Right ventricle myocardium inferior (tissue), 1 donor: ENCODE measurements at regions not wholly inside any gene's neighbourhood (a gene's known extent, or its start where the extent isn't known, plus 50 kb on each side); places are given as distances from the start of the nearest gene placed in this dataset.
"Not testable (repeated sequence)": the region's sequence is repeated elsewhere in the genome, so short reads cannot be mapped to it uniquely, and the experiment has no call there.

Experiments used
- ATAC-seq: fragments of 200-7000 bp; cut with Tn5 transposase; one replicate; pipeline ENCODE4 v1.9.1; 2020; ENCODE audit warnings: mild to moderate bottlenecking, moderate library complexity
- DNase-seq: peaks from one replicate; pipeline ENCODE4 v3.0.0; 2021; ENCODE audit errors: missing footprints
- intact Hi-C: fragments of 100-400 bp; cut with DNase I; formaldehyde crosslinking; loops from one replicate; pipeline ENCODE4 v1.11.0; 2022
- donor health status: DM: no; HTN: yes; CAD: no; lungs with severe emphysema.

- DNase-seq (no peak), ATAC-seq (no peak)
- intact Hi-C loops = no loop called here
These were observed 159.7 kb downstream of the MYCN start for GRCh38 chr2:16100006-16100405.

GRCh38 chr2:16099326-16099725, 159.0 kb downstream of the MYCN start:
- DNase-seq = no peak
- intact Hi-C loops = no loop called here
- ATAC-seq = no peak

GRCh38 chr2:16096962-16097361, 156.6 kb downstream of the MYCN start:
- intact Hi-C loops = no loop called here
- DNase-seq (no peak), ATAC-seq (no peak)

DNA sequence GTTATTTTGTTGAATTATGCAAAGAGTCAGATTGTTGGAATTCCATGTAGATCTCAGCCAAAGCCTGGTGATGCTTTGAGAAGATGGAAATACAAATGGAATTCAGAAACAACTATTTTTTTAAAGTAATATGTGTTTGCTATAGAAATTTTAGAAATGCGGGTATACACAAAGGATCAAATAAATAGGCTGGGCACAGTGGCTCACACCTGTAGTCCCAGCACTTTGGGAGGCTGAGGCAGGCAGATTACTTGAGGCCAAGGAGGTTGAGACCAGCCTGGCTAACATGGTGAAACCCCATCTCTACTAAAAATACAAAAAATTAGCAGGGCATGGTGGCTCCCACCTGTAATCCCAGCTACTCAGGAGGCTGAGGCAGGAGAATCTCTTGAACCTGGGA, 155.1 kb downstream of the MYCN start:
- DNase-seq, ATAC-seq, intact Hi-C loops: not testable (repeated sequence)

- no peak for ATAC-seq
- intact Hi-C loops = no loop called here
- DNase-seq = no peak
These were observed 154.5 kb downstream of the MYCN start for GRCh38 chr2:16094811-16095210.

GRCh38 chr2:16093639-16094529, 153.5 kb downstream of the MYCN start:
- DNase-seq = no peak
- intact Hi-C loops = no loop called here
- peak; percentile 50 for ATAC-seq

GRCh38 chr2:16092861-16093638, 152.7 kb downstream of the MYCN start:
- DNase-seq (no peak), ATAC-seq (no peak)
- intact Hi-C loops = no loop called here

GRCh38 chr2:16091576-16092282, 151.4 kb downstream of the MYCN start:
- DNase-seq = no peak
- intact Hi-C loops = no loop called here
- ATAC-seq = no peak

- ATAC-seq (no peak), DNase-seq (peak; percentile 71)
- intact Hi-C loops = no loop called here
These were observed 150.6 kb downstream of the MYCN start for GRCh38 chr2:16090650-16091575.

GRCh38 chr2:16089491-16089890, 149.1 kb downstream of the MYCN start:
- intact Hi-C loops, DNase-seq, ATAC-seq: not testable (repeated sequence)

DNA sequence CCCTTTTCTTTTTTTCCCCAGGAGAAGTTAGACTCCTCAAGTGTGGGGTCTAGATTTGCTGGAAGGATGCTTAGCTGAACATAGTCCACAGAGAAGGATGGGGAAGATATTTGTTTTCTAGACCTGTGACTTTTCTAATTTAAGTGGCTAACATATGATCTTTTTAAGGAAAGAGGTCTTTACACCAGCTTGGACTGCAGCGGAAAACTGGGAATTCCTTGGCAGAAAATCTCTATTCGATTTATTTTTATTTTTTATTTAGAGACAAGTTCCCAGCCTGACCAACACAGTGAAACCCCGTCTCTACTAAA, 148.4 kb downstream of the MYCN start:
- ATAC-seq = no peak
- no peak for DNase-seq
- intact Hi-C loops = no loop called here

DNA sequence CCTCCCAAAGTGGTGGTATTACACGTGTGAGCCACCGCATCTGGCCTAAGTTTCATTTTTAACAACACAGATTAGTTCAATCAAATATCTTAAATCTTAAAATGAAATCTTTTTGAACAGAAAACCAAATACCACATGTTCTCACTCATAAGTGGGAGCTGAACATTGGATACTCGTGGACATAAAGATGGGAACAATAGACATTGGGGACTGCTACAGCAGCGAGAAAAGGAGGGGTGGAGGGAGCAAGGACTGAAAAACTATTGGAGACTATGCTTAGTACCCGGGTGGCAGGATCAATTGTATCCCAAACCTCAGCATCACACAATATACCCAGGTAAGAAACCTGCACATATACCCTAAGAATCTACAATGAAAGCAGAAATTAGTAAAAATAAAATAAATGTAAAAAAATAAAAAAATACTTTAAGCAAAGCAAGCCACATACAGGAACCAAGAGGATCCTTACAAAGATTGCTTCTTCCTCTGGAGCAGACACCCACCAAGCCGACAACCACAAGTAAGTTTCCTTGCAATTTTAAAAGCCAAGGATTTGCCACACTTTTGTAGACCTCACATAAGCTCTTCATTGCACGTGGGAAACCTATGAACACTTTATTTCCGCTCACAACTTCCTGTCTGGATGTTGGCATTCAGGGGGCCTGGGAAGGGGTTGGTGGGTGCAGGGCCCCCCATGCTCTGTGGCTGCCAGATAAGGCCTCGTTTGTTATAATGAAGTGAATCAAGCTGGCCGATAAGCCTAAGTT, 147.9 kb downstream of the MYCN start:
- DNase-seq (no peak), ATAC-seq (no peak)
- intact Hi-C loops = no loop called here

DNA sequence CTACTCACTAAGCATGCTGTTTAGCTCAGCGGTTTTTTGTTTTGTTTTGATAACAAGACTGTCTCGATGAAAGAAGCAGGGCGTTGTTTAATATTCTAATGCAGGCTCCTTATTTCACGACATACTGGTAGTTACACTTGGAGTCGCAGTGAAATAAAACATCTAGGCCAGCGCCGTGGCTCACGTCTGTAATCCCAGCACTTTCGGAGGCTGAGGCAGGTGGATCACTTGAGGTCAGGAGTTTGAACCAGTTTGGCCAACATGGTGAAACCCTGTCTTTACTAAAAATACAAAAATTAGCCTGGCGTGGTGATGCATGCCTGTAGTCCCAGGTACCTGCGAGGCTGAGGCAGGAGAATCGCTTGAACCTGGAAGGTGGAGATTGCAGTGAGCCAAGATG, 145.8 kb downstream of the MYCN start:
- ATAC-seq, DNase-seq, intact Hi-C loops: not testable (repeated sequence)

DNA sequence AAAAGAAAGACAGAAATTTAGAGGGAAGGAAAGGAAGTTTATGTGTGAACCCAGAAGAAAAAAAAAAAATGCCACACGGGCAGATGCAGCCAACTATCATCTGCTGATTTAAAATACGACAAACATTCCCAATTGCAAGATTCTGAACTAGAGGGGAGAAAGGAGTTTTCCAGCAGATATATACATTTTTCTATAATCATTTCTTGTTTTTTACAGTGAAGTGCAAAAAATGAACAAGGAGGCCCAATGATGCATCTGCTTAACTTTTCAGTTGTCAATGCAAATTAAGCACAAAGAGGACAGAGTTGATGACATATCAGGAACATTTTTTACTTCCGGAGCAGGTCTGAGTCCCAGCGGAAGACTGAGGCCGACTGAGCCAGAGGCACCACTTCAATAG, 144.7 kb downstream of the MYCN start:
- ATAC-seq (no peak), DNase-seq (no peak)
- intact Hi-C loops = no loop called here

GRCh38 chr2:16084274-16084673, 143.9 kb downstream of the MYCN start:
- intact Hi-C loops = no loop called here
- DNase-seq (no peak), ATAC-seq (no peak)

DNA sequence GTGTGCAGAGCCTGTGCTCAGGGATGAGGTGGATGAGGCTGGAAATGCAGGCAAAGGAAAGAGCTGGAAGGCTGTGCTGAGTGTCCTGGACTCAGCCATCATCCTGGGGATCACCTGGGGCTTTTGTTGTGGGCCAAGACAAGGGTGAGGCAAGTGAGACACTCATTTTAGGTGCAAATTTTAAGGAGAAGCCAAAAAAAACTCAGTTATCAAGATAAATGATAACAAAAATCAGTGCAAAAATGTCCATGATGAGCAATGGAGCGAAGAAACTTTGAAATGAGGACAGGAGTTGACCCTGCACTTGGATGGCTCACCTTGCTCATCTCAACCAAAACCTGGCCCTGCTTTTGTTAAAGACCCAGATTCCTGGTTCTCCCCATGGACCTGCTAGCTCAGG, 141.9 kb downstream of the MYCN start:
- no peak for DNase-seq
- intact Hi-C loops = no loop called here
- no peak for ATAC-seq

GRCh38 chr2:16081316-16082200, 141.2 kb downstream of the MYCN start:
- ATAC-seq = no peak
- DNase-seq = no peak
- intact Hi-C loops = no loop called here
